K562 (cell line): ENCODE measurements at regions not wholly inside any gene's neighbourhood (a gene's known extent, or its start where the extent isn't known, plus 50 kb on each side); places are given as distances from the start of the nearest gene placed in this dataset.

Experiments
- ATAC-seq: fragments of 200-7000 bp; cut with Tn5 transposase; 3 replicates; pipeline ENCODE4 v1.9.1; 2020; ENCODE audit warnings: moderate library complexity
- BruUV-seq: library from RNA; stranded (reverse); fragments of 400-500 nt; replicated peaks from 2 replicates; lab custom pipeline; 2021; lab: Mats Ljungman, UMichigan
- CTCF ChIA-PET: fragments of 300-600 bp; formaldehyde crosslinking; extraction: SDS; loops from one replicate; lab custom pipeline; 2021; ENCODE audit warnings: low intra/inter-chr PET ratio; lab: Yijun Ruan, JAX
- POLR2A ChIA-PET: fragments of 300-600, 350-650 bp; sonication (Branson Sonifier 250); formaldehyde crosslinking; extraction: SDS; loops from one replicate; lab custom pipeline; 2021; ENCODE audit warnings: antibody characterized with exemption, inconsistent platforms; lab: Yijun Ruan, JAX
- DNase-seq, 4 experiments: peaks; one replicate each; pipeline versions ENCODE4 v3.0.0 to v3.0.0-alpha.2; 2011 to 2018; ENCODE audit warnings: low spot score in 3 of 4, mixed read lengths in 3 of 4; ENCODE audit errors: extremely low read depth in 1 of 4
- FAIRE-seq: peaks from 2 replicates; lab custom pipeline; 2011; peaks lifted over from hg19 to GRCh38; lab: Jason Lieb, UNC
- H2AFZ ChIP-seq: 2 replicates; pipeline ENCODE4 v1.6.0; 2011; ENCODE audit warnings: low read depth, low read length, control low read depth, inconsistent platforms
- H3K27ac ChIP-seq: fragments of 200-600 bp; 3 replicates; pipeline ENCODE4 v1.8.0; 2011; ENCODE audit warnings: low read depth, mild to moderate bottlenecking, control low read depth, inconsistent platforms, low read length, moderate library complexity, mixed read lengths; ENCODE audit errors: extremely low read depth
- H3K27me3 ChIP-seq, 2 experiments: fragments of 300-600 bp in 1 of 2; 2 replicates in 1 of 2; 3 replicates in 1 of 2; pipeline versions ENCODE4 v1.6.0 to v1.8.0; 2011; ENCODE audit warnings: inconsistent platforms in 2 of 2, low read length in 2 of 2, mild to moderate bottlenecking in 1 of 2, mixed read lengths in 1 of 2, moderate library complexity in 1 of 2; ENCODE audit not compliant: control insufficient read depth in 2 of 2, insufficient read depth in 2 of 2
- H3K36me3 ChIP-seq: fragments of 300-600 bp; 3 replicates; pipeline ENCODE4 v1.8.0; 2011; ENCODE audit warnings: mild to moderate bottlenecking, low read length, inconsistent platforms; ENCODE audit not compliant: control insufficient read depth, insufficient read depth
- H3K4me1 ChIP-seq, 2 experiments: fragments of 200-600 bp in 1 of 2; replicated peaks in 1 of 2; 2 replicates in 1 of 2; 3 replicates in 1 of 2; pipeline versions ENCODE4 v1.5.1 to v1.8.0; 2011; ENCODE audit warnings: inconsistent platforms in 2 of 2, low read length in 2 of 2, mild to moderate bottlenecking in 1 of 2, mixed read lengths in 1 of 2, moderate library complexity in 1 of 2; ENCODE audit not compliant: control insufficient read depth in 2 of 2, insufficient read depth in 2 of 2
- H3K4me2 ChIP-seq: 2 replicates; pipeline ENCODE4 v1.6.1; 2011; ENCODE audit warnings: low read length, control low read depth, inconsistent platforms, mixed read lengths; ENCODE audit not compliant: insufficient read depth
- H3K4me3 ChIP-seq: fragments of 200-600 bp; sonication (generic), shearing (Covaris generic); 2 replicates; pipeline ENCODE4 v1.5.1; 2016; ENCODE audit warnings: control low read depth, inconsistent platforms
- H3K79me2 ChIP-seq: fragments of 200-600 bp; 3 replicates; pipeline ENCODE4 v1.8.0; 2011; ENCODE audit warnings: low read length, inconsistent platforms; ENCODE audit not compliant: control insufficient read depth, insufficient read depth
- H3K9ac ChIP-seq, 2 experiments: 2 replicates each; pipeline versions ENCODE4 v1.6.0 to v1.6.1; 2011; ENCODE audit warnings: low read depth in 2 of 2, low read length in 2 of 2, control low read depth in 1 of 2, inconsistent platforms in 1 of 2, mild to moderate bottlenecking in 1 of 2, mixed read lengths in 1 of 2; ENCODE audit not compliant: insufficient read depth in 1 of 2
- H3K9me1 ChIP-seq: one replicate; pipeline ENCODE4 v1.6.0; 2011; ENCODE audit warnings: inconsistent platforms, mild to moderate bottlenecking, low read length, moderate library complexity; ENCODE audit not compliant: control insufficient read depth, insufficient read depth
- H3K9me3 ChIP-seq: replicated peaks from 2 replicates; pipeline ENCODE4 v1.5.1; 2011; ENCODE audit warnings: low read depth, low read length, inconsistent platforms; ENCODE audit not compliant: control insufficient read depth, insufficient read depth
- H4K20me1 ChIP-seq: replicated peaks from 2 replicates; pipeline ENCODE4 v1.6.1; 2011; ENCODE audit warnings: low read length, inconsistent platforms, mixed read lengths; ENCODE audit not compliant: control insufficient read depth, insufficient read depth
- ASH1L ChIP-seq: fragments of 450-650 bp; IDR thresholded peaks from 2 replicates; pipeline ENCODE4 v1.6.1; 2018; ENCODE audit warnings: borderline replicate concordance, mild to moderate bottlenecking, low read depth; ENCODE audit not compliant: partially characterized antibody
- CLOCK ChIP-seq: fragments of 250-450 bp; sonication (Bioruptor Pico); IDR thresholded peaks from 2 replicates; pipeline ENCODE4 v1.4.0; 2020; ENCODE audit warnings: mild to moderate bottlenecking, moderate library complexity, borderline replicate concordance
- E2F4 ChIP-seq: sonication (generic); formaldehyde crosslinking; IDR thresholded peaks from 2 replicates; pipeline ENCODE4 v1.8.0; 2022; ENCODE audit warnings: mild to moderate bottlenecking, low read depth, missing genetic modification reagents
- HDAC1 ChIP-seq, 2 experiments: fragments of 450-650 bp; IDR thresholded peaks; 2 replicates each; pipeline ENCODE4 v1.6.1; 2016 to 2017; ENCODE audit warnings: inconsistent platforms in 1 of 2, mild to moderate bottlenecking in 1 of 2, moderate library complexity in 1 of 2
- HNRNPK ChIP-seq: fragments of 200-400 bp; formaldehyde crosslinking; IDR thresholded peaks from one replicate; pipeline ENCODE4 v1.6.1; 2018; ENCODE audit warnings: mild to moderate bottlenecking, low read depth, low read length; ENCODE audit not compliant: poor library complexity, severe bottlenecking
- NCOA1 ChIP-seq: fragments of 450-650 bp; IDR thresholded peaks from 2 replicates; pipeline ENCODE4 v1.6.1; 2016; ENCODE audit warnings: low read depth
- NR3C1 ChIP-seq: sonication (generic); formaldehyde crosslinking; IDR thresholded peaks from 2 replicates; pipeline ENCODE4 v1.8.1; 2022; ENCODE audit warnings: missing genetic modification reagents
- POLR2H ChIP-seq: IDR thresholded peaks from 2 replicates; pipeline ENCODE4 v1.6.1; 2016; ENCODE audit warnings: missing genetic modification characterization, low read depth, mild to moderate bottlenecking, control low read depth, missing compliant biosample characterization, moderate library complexity
- RHOXF2B ChIP-seq: fragments of 250-450 bp; sonication (Bioruptor Pico); conservative IDR thresholded peaks from 2 replicates; pipeline ENCODE4 v1.5.1; 2021
- SETDB1 ChIP-seq: IDR thresholded peaks from one replicate; pipeline ENCODE4 v1.6.1; 2012; ENCODE audit warnings: low read length, control low read depth, inconsistent platforms
- SNRNP70 ChIP-seq: fragments of 200-400 bp; formaldehyde crosslinking; optimal IDR thresholded peaks from 2 replicates; pipeline ENCODE3; 2017; ENCODE audit warnings: low read depth, low read length
- SPI1 ChIP-seq: IDR thresholded peaks from 2 replicates; pipeline ENCODE4 v1.6.1; 2011; ENCODE audit warnings: low read depth, low read length, control low read depth, borderline replicate concordance
- SRSF1 ChIP-seq: fragments of 200-400 bp; formaldehyde crosslinking; IDR thresholded peaks from 2 replicates; pipeline ENCODE4 v1.6.1; 2017; ENCODE audit warnings: mild to moderate bottlenecking, low read depth, low read length, moderate library complexity
- WGBS: fragments of 100-300 bp; shearing (Covaris generic); methylation state at CpG from one replicate; pipeline ENCODE4 v1.1.6; 2016; ENCODE audit warnings: low coverage, mixed read lengths; ENCODE audit not compliant: insufficient coverage; ENCODE audit errors: missing lambda C conversion rate; 5-methylcytosine and 5-hydroxymethylcytosine counted together
- in situ Hi-C: fragments of 300-500 bp; cut with MboI; formaldehyde crosslinking; loops from 4 replicates; pipeline ENCODE4 v1.15.0; 2018; ENCODE audit warnings: inconsistent platforms, mixed read lengths
- intact Hi-C: fragments of 100-400 bp; cut with micrococcal nuclease; formaldehyde crosslinking; loops from 2 replicates; pipeline ENCODE4 v1.14.2; 2022

GRCh38 chr11:27868226-27868625, 168.0 kb upstream of the BDNF start:
- no TSS peak for BruUV-seq
- in situ Hi-C loops, result no loop called here
- no peaks in the 10 kb centered on the region for H3K4me1 ChIP-seq
- intact Hi-C loops, result no loop called here
- no peak overlapping the region for H3K27ac ChIP-seq
- no peak overlapping the region for H3K4me3 ChIP-seq
- no peaks in the 10 kb centered on the region for H3K79me2 ChIP-seq
- H3K36me3 ChIP-seq, result no peaks in the 10 kb centered on the region
- ATAC-seq (no peak), FAIRE-seq (no peak)
- WGBS, result 0% methylated on average over 1 of the region's 1 CpG
- H3K9me1 ChIP-seq, result no peaks in the 10 kb centered on the region
- TF ChIP-seq SNRNP70, result no peak
- TF ChIP-seq, all 486 proteins: peak for 0
- Histone ChIP-seq H3K27me3 (no peaks in the 10 kb centered on the region), H3K9ac (no peak overlapping the region), H2AFZ (no peak overlapping the region), H4K20me1 (no peaks in the 10 kb centered on the region), H3K9me3 (no peaks in the 10 kb centered on the region), H3K4me2 (no peak overlapping the region)
- CTCF ChIA-PET, result interaction anchor here (0.6 kb wide), 1 partner anchor 1290 kb away, joined by 3 read pairs; no protein-coding TSS in a partner anchor
- no peak for DNase-seq
- POLR2A ChIA-PET, result interaction anchor here (0.5 to 0.7 kb wide), 3 partner anchors 9 to 804 kb away, joined by 3 read pairs; no protein-coding TSS in a partner anchor

- Histone ChIP-seq H3K27ac (no peak overlapping the region), H3K9me3 (no peaks in the 10 kb centered on the region), H3K9me1 (no peaks in the 10 kb centered on the region), H3K79me2 (no peaks in the 10 kb centered on the region), H3K36me3 (no peaks in the 10 kb centered on the region), H3K4me3 (no peak overlapping the region), H3K9ac (no peak overlapping the region), H3K27me3 (no peaks in the 10 kb centered on the region), H3K4me2 (no peak overlapping the region), H4K20me1 (no peaks in the 10 kb centered on the region), H3K4me1 (no peaks in the 10 kb centered on the region), H2AFZ (no peak overlapping the region)
- ChIA-PET POLR2A (no interaction called here), CTCF (no interaction called here)
- BruUV-seq, result no TSS peak
- DNase-seq (no peak), ATAC-seq (no peak), FAIRE-seq (no peak)
- in situ Hi-C loops (no loop called here), intact Hi-C loops (no loop called here)
- WGBS, result 0% methylated on average over 3 of the region's 3 CpGs
- TF ChIP-seq E2F4 (CRISPR knock-in tag) (no peak), SPI1 (no peak), SETDB1 (no peak), POLR2H (no peak), NCOA1 (no peak), HDAC1 (IDR thresholded peaks at IDR 0.05) (no peak), CLOCK (CRISPR knock-in tag) (no peak), RHOXF2B (CRISPR knock-in tag) (no peak), SRSF1 (no peak), NR3C1 (no peak), ASH1L (no peak), HNRNPK (no peak)
These were observed 164.8 kb upstream of the BDNF start for GRCh38 chr11:27865105-27865504.
